Kidney epithelial cell (primary cell): ENCODE measurements at regions not wholly inside any gene's neighbourhood (a gene's known extent, or its start where the extent isn't known, plus 50 kb on each side); places are given as distances from the start of the nearest gene placed in this dataset.

Experiments used
- DNase-seq: peaks from one replicate; pipeline ENCODE4 v3.0.0-alpha.2; 2010; ENCODE audit warnings: low read depth
- H3K27me3 ChIP-seq: 2 replicates; pipeline ENCODE4 v1.6.0; 2011; ENCODE audit warnings: low read length; ENCODE audit not compliant: control insufficient read depth, insufficient read depth
- H3K36me3 ChIP-seq: 2 replicates; pipeline ENCODE4 v1.5.1; 2011; ENCODE audit warnings: low read length; ENCODE audit not compliant: control insufficient read depth, insufficient read depth
- H3K4me3 ChIP-seq: 2 replicates; pipeline ENCODE4 v1.5.1; 2011; ENCODE audit warnings: low read depth, mild to moderate bottlenecking, control low read depth, low read length
- CTCF ChIP-seq: IDR thresholded peaks from 2 replicates; pipeline ENCODE4 v1.5.1; 2011; ENCODE audit warnings: mild to moderate bottlenecking, moderate library complexity, low read length, control low read depth, inconsistent platforms; ENCODE audit not compliant: insufficient read depth, poor library complexity, severe bottlenecking

- DNase-seq = no peak
- Histone ChIP-seq H3K27me3 (no peaks in the 10 kb centered on the region), H3K4me3 (no peak overlapping the region), H3K36me3 (no peaks in the 10 kb centered on the region)
- no peak for TF ChIP-seq CTCF
These were observed 283.3 kb upstream of the FAR2 start for GRCh38 chr12:28865776-28866175.

GRCh38 chr12:28866296-28866695 is 282.8 kb upstream of the FAR2 start:
- Histone ChIP-seq H3K36me3 (no peaks in the 10 kb centered on the region), H3K27me3 (no peaks in the 10 kb centered on the region), H3K4me3 (no peak overlapping the region)
- DNase-seq = no peak
- TF ChIP-seq CTCF = no peak

GRCh38 chr12:28866715-28867503 is 282.2 kb upstream of the FAR2 start:
- TF ChIP-seq CTCF = no peak
- Histone ChIP-seq H3K27me3 (no peaks in the 10 kb centered on the region), H3K4me3 (no peak overlapping the region), H3K36me3 (no peaks in the 10 kb centered on the region)
- no peak for DNase-seq

GRCh38 chr12:28868414-28868813 is 280.7 kb upstream of the FAR2 start:
- Histone ChIP-seq H3K27me3 (no peaks in the 10 kb centered on the region), H3K4me3 (no peak overlapping the region), H3K36me3 (no peaks in the 10 kb centered on the region)
- no peak for TF ChIP-seq CTCF
- DNase-seq = no peak

- TF ChIP-seq CTCF = no peak
- H3K4me3 ChIP-seq = no peak overlapping the region
- H3K36me3 ChIP-seq = no peaks in the 10 kb centered on the region
- DNase-seq = peak; percentile 23
- H3K27me3 ChIP-seq = no peaks in the 10 kb centered on the region
These were observed 279.9 kb upstream of the FAR2 start for GRCh38 chr12:28869197-28869596.
